Non-pigmented ciliary epithelial cell (primary cell): ENCODE measurements at regions not wholly inside any gene's neighbourhood (a gene's known extent, or its start where the extent isn't known, plus 50 kb on each side); places are given as distances from the start of the nearest gene placed in this dataset.
A peak's percentile ranks its signal among the peaks of the same experiment; 100 is the strongest.

Experiments
- DNase-seq: peaks from one replicate; pipeline ENCODE4 v3.0.0-alpha.2; 2010; ENCODE audit warnings: low read depth

GRCh38 chr11:45597097-45597496 lies 68.3 kb downstream of the CHST1 start:
- DNase-seq: no peak

GRCh38 chr11:45596571-45596970 lies 68.9 kb downstream of the CHST1 start:
- DNase-seq: no peak

GRCh38 chr11:45593992-45594391 lies 71.4 kb downstream of the CHST1 start:
- DNase-seq: no peak

- no peak for DNase-seq
These were observed 72.8 kb downstream of the CHST1 start for GRCh38 chr11:45592636-45593035.

- DNase-seq: no peak
These were observed 74.7 kb downstream of the CHST1 start for GRCh38 chr11:45590743-45591142.

- DNase-seq: no peak
These were observed 80.2 kb downstream of the CHST1 start for GRCh38 chr11:45585205-45585604.

GRCh38 chr11:45583981-45584566 lies 81.3 kb downstream of the CHST1 start:
- DNase-seq: no peak

- peak; percentile 11 for DNase-seq
These were observed 85.0 kb downstream of the CHST1 start for GRCh38 chr11:45580399-45580798.

- no peak for DNase-seq
These were observed 87.1 kb downstream of the CHST1 start for GRCh38 chr11:45578316-45578715.

- no peak for DNase-seq
These were observed 87.7 kb downstream of the CHST1 start for GRCh38 chr11:45577752-45578151.

- no peak for DNase-seq
These were observed 88.8 kb downstream of the CHST1 start for GRCh38 chr11:45576461-45577215.

GRCh38 chr11:45573728-45574127 lies 91.7 kb downstream of the CHST1 start:
- DNase-seq: no peak

- no peak for DNase-seq
These were observed 92.9 kb downstream of the CHST1 start for GRCh38 chr11:45572354-45573123.

- DNase-seq: no peak
These were observed 95.6 kb downstream of the CHST1 start for GRCh38 chr11:45569776-45570175.

- DNase-seq: no peak
These were observed 97.4 kb downstream of the CHST1 start for GRCh38 chr11:45568049-45568448.

GRCh38 chr11:45565446-45565988 lies 99.9 kb downstream of the CHST1 start:
- no peak for DNase-seq

GRCh38 chr11:45563810-45564209 lies 101.6 kb downstream of the CHST1 start:
- no peak for DNase-seq

- no peak for DNase-seq
These were observed 102.3 kb downstream of the CHST1 start for GRCh38 chr11:45563171-45563570.

GRCh38 chr11:45560913-45561281 lies 104.5 kb downstream of the CHST1 start:
- DNase-seq: no peak

GRCh38 chr11:45560155-45560912 lies 105.1 kb downstream of the CHST1 start:
- DNase-seq: no peak

- no peak for DNase-seq
These were observed 108.3 kb downstream of the CHST1 start for GRCh38 chr11:45556851-45557707.
